Stimulated activated CD4-positive, alpha-beta T cell treated with anti-CD3 and anti-CD28 coated beads, Interleukin-12 subunit alpha, Interleukin-12 subunit beta, amount 100 ng/mL, for 48 hours (primary cell): ENCODE measurements at regions not wholly inside any gene's neighbourhood (a gene's known extent, or its start where the extent isn't known, plus 50 kb on each side); places are given as distances from the start of the nearest gene placed in this dataset.

ENCODE experiments used
- DNase-seq, 3 donors: peaks; one replicate each; pipeline ENCODE4 v3.0.0-alpha.2; 2020; ENCODE audit warnings: low read depth in 2 of 3, low spot score in 1 of 3

GRCh38 chr12:111088409-111088808 is 168.0 kb upstream of the MYL2 start:
- DNase-seq: no peak

GRCh38 chr12:111086947-111087700 is 166.7 kb upstream of the MYL2 start:
- DNase-seq: no peak

- no peak for DNase-seq
Observed at GRCh38 chr12:111085096-111085495, 164.7 kb upstream of the MYL2 start.

- no peak for DNase-seq
Observed at GRCh38 chr12:111084605-111085004, 164.2 kb upstream of the MYL2 start.

- no peak for DNase-seq
Observed at GRCh38 chr12:111084158-111084557, 163.8 kb upstream of the MYL2 start.

- no peak for DNase-seq
Observed at GRCh38 chr12:111081600-111081999, 161.2 kb upstream of the MYL2 start.

GRCh38 chr12:111078731-111079130 is 158.4 kb upstream of the MYL2 start:
- no peak for DNase-seq

- no peak for DNase-seq
Observed at GRCh38 chr12:111076611-111077451, 156.5 kb upstream of the MYL2 start.

- no peak for DNase-seq
Observed at GRCh38 chr12:111076199-111076598, 155.8 kb upstream of the MYL2 start.

GRCh38 chr12:111074965-111075364 is 154.6 kb upstream of the MYL2 start:
- DNase-seq: no peak

- no peak for DNase-seq
Observed at GRCh38 chr12:111074559-111074958, 154.2 kb upstream of the MYL2 start.

GRCh38 chr12:111073370-111073769 is 153.0 kb upstream of the MYL2 start:
- no peak for DNase-seq

GRCh38 chr12:111072299-111072698 is 151.9 kb upstream of the MYL2 start:
- DNase-seq: no peak

GRCh38 chr12:111069886-111070285 is 149.5 kb upstream of the MYL2 start:
- DNase-seq: no peak

GRCh38 chr12:111068290-111068689 is 147.9 kb upstream of the MYL2 start:
- DNase-seq: no peak

GRCh38 chr12:111067498-111067897 is 147.1 kb upstream of the MYL2 start:
- DNase-seq: no peak

- DNase-seq: no peak
Observed at GRCh38 chr12:111066744-111067437, 146.5 kb upstream of the MYL2 start.

GRCh38 chr12:111064982-111065381 is 144.6 kb upstream of the MYL2 start:
- no peak for DNase-seq

GRCh38 chr12:111064154-111064553 is 143.8 kb upstream of the MYL2 start:
- no peak for DNase-seq

- DNase-seq: no peak
Observed at GRCh38 chr12:111063295-111064026, 143.1 kb upstream of the MYL2 start.
